HG02840 (cell line): ENCODE measurements at regions not wholly inside any gene's neighbourhood (a gene's known extent, or its start where the extent isn't known, plus 50 kb on each side); places are given as distances from the start of the nearest gene placed in this dataset.
A peak's percentile ranks its signal among the peaks of the same experiment; 100 is the strongest.

Source experiments
- ATAC-seq: cut with Tn5 transposase; IDR thresholded peaks from one replicate; pipeline ENCODE4 v1.9.1; 2021; ENCODE audit warnings: mild to moderate bottlenecking, moderate library complexity, moderate number of reproducible peaks; ENCODE audit not compliant: unreplicated experiment, low FRiP score

- no peak for ATAC-seq
Observed at GRCh38 chr10:65805993-65806392, 1119.8 kb upstream of the LRRTM3 start.

- ATAC-seq: no peak
Observed at GRCh38 chr10:65808687-65809333, 1117.0 kb upstream of the LRRTM3 start.

GRCh38 chr10:65811931-65812525 is 1113.8 kb upstream of the LRRTM3 start:
- no peak for ATAC-seq

GRCh38 chr10:65816536-65816935 is 1109.3 kb upstream of the LRRTM3 start:
- no peak for ATAC-seq

- ATAC-seq: no peak
Observed at GRCh38 chr10:65818990-65819389, 1106.8 kb upstream of the LRRTM3 start.

- no peak for ATAC-seq
Observed at GRCh38 chr10:65827359-65827758, 1098.5 kb upstream of the LRRTM3 start.

- ATAC-seq: no peak
Observed at GRCh38 chr10:65838811-65839210, 1087.0 kb upstream of the LRRTM3 start.

- ATAC-seq: no peak
Observed at GRCh38 chr10:65843203-65843602, 1082.6 kb upstream of the LRRTM3 start.

- no peak for ATAC-seq
Observed at GRCh38 chr10:65845916-65846315, 1079.9 kb upstream of the LRRTM3 start.

GRCh38 chr10:65846541-65846940 is 1079.3 kb upstream of the LRRTM3 start:
- ATAC-seq: no peak

GRCh38 chr10:65846949-65847348 is 1078.9 kb upstream of the LRRTM3 start:
- no peak for ATAC-seq

- ATAC-seq: no peak
Observed at GRCh38 chr10:65847436-65848230, 1078.2 kb upstream of the LRRTM3 start.

- no peak for ATAC-seq
Observed at GRCh38 chr10:65858841-65859240, 1067.0 kb upstream of the LRRTM3 start.

- peak; percentile 54 for ATAC-seq
Observed at GRCh38 chr10:65861249-65861648, 1064.6 kb upstream of the LRRTM3 start.
